ENCODE measurements at regions not wholly inside any gene's neighbourhood (a gene's known extent, or its start where the extent isn't known, plus 50 kb on each side); places are given as distances from the start of the nearest gene placed in this dataset.

DNA sequence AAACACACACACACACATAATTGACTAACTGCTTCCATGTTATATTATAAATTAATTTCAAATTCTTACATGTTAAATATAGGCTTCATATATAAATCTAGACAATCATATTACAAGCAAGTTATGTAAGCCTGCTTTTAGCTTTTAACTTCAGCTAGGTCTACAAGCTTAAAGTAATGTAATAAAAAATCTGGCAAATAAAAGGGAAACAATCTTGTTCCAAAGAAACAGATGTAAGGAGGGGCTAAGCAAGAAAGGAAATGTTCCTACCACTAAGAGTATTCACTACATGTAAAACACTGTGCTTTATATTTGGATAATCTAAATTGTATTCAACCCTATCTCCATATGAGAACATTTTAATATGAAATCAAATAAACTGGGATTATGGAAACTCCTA is 110.4 kb downstream of the SLC6A15 start:
- no peak for TF ChIP-seq TAF1 (IDR thresholded peaks at IDR 0.05; ENCODE audit: borderline replicate concordance, insufficient read depth, low read length)

DNA sequence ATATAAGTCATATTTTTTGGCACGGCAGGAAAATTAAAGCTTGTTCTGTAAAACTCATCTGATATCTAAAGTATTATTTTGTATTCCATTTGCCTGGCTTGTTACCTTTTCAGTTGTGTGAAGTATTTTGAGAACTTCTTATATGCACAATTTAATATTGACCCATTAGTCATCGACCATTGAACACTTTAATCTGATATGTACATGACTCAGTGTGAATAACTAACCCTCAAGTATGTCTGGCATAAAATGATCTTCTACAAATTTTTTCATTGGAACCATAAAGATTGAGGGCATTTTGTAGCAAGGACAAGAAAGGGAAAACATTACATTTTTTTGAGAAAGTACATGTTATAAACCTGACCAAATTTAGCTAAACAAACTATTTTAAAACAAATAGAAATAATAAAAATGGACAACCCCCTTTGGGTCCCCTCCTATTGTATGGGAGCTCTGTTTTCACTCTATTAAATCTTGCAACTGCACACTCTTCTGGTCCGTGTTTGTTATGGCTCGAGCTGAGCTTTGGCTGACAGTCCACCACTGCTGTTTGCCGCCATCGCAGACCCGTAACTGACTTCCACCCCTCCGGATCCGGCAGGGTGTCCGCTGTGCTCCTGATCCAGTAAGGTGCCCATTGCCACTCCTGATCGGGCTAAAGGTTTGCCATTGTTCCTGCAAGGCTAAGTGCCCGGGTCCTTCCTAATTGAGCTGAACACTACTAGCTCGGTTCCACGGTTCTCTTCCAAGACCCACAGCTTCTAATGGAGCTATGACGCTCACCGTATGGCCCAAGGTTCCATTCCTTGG is 118.8 kb downstream of the SLC6A15 start:
- TF ChIP-seq FOXP2 (optimal IDR thresholded peaks at IDR 0.05; ENCODE audit: borderline replicate concordance, extremely low read depth, extremely low read length, insufficient read depth) (no peak), SIN3A (IDR thresholded peaks at IDR 0.05; ENCODE audit: borderline replicate concordance, insufficient read depth, low read length) (no peak), TAF1 (IDR thresholded peaks at IDR 0.05; ENCODE audit: borderline replicate concordance, insufficient read depth, low read length) (no peak), POLR2AphosphoS5 (IDR thresholded peaks at IDR 0.05; ENCODE audit: low read depth, low read length) (no peak)
- TF ChIP-seq, protein P1, sequence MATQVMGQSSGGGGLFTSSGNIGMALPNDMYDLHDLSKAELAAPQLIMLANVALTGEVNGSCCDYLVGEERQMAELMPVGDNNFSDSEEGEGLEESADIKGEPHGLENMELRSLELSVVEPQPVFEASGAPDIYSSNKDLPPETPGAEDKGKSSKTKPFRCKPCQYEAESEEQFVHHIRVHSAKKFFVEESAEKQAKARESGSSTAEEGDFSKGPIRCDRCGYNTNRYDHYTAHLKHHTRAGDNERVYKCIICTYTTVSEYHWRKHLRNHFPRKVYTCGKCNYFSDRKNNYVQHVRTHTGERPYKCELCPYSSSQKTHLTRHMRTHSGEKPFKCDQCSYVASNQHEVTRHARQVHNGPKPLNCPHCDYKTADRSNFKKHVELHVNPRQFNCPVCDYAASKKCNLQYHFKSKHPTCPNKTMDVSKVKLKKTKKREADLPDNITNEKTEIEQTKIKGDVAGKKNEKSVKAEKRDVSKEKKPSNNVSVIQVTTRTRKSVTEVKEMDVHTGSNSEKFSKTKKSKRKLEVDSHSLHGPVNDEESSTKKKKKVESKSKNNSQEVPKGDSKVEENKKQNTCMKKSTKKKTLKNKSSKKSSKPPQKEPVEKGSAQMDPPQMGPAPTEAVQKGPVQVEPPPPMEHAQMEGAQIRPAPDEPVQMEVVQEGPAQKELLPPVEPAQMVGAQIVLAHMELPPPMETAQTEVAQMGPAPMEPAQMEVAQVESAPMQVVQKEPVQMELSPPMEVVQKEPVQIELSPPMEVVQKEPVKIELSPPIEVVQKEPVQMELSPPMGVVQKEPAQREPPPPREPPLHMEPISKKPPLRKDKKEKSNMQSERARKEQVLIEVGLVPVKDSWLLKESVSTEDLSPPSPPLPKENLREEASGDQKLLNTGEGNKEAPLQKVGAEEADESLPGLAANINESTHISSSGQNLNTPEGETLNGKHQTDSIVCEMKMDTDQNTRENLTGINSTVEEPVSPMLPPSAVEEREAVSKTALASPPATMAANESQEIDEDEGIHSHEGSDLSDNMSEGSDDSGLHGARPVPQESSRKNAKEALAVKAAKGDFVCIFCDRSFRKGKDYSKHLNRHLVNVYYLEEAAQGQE (IDR thresholded peaks at IDR 0.05; ENCODE audit: insufficient read depth in 1 of 2, low read depth in 2 of 2, low read length in 2 of 2): no peak

DNA sequence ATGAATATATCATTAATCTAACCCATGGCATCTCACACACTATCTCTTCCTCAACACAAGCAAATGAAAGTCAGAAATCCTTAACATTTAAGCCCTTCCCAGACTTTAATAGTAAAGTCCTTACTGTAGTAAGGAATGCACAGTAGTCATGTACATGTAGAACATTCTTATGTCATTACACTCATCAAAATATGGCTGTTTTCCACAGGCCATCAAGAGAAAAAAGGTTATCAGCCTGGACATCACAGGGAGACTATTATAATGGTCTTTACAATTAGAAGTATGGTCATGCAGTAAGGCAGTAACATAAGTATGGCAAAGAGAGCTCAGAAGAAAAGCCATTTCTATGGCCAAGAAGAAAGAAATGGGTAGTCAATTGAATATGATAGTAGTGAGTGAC is 121.2 kb downstream of the SLC6A15 start:
- TF ChIP-seq SIN3A (IDR thresholded peaks at IDR 0.05; ENCODE audit: borderline replicate concordance, insufficient read depth, low read length) (no peak), POLR2AphosphoS5 (IDR thresholded peaks at IDR 0.05; ENCODE audit: low read depth, low read length) (no peak), TAF1 (IDR thresholded peaks at IDR 0.05; ENCODE audit: borderline replicate concordance, insufficient read depth, low read length) (no peak), FOXP2 (optimal IDR thresholded peaks at IDR 0.05; ENCODE audit: borderline replicate concordance, extremely low read depth, extremely low read length, insufficient read depth) (no peak)
- TF ChIP-seq, protein P1 (IDR thresholded peaks at IDR 0.05; ENCODE audit: insufficient read depth in 1 of 2, low read depth in 2 of 2, low read length in 2 of 2): no peak

DNA sequence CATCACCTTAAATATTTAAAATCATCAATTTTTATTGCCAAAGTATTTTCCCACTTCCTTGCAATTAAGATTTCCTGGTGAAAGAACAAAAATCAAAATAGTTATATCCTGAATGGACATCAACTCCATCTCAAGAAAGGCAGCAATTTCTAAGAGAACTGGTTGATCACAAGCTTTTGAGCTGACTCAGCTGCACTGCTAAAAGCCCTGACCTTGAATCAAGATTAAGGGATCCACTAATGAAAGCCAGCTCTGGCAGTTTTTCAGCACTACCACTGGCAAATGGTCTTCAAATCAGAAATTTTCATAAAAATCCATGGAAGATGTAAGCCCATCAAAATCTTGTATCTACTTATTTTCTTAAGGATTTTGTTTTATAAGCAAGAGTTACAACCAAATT is 123.4 kb downstream of the SLC6A15 start:
- TF ChIP-seq, protein P1 (IDR thresholded peaks at IDR 0.05; ENCODE audit: insufficient read depth in 1 of 2, low read depth in 2 of 2, low read length in 2 of 2): no peak
- TF ChIP-seq POLR2AphosphoS5 (IDR thresholded peaks at IDR 0.05; ENCODE audit: low read depth, low read length): no peak
- TF ChIP-seq SIN3A (IDR thresholded peaks at IDR 0.05; ENCODE audit: borderline replicate concordance, insufficient read depth, low read length): no peak
- TF ChIP-seq TAF1 (IDR thresholded peaks at IDR 0.05; ENCODE audit: borderline replicate concordance, insufficient read depth, low read length): no peak
- no peak for TF ChIP-seq FOXP2 (optimal IDR thresholded peaks at IDR 0.05; ENCODE audit: borderline replicate concordance, extremely low read depth, extremely low read length, insufficient read depth)

DNA sequence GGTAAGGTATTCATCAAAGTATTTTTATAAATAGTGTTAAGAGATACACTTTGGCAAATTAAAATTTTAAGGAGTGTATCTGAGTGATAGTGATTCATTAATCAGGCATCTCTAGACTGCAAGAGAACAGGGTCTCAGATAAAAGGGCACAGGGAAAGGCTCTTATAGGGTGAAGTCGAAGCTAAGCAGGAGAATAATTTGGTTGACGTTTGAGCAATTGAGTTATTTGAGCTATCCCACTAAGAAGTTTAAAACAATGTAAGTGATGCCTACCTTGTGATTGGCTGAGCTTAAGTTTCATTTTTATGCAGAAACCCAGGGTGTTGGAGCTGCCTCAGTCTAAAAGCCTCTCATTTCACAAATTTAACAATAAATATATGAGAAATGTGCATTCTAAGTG is 125.3 kb downstream of the SLC6A15 start:
- TF ChIP-seq POLR2AphosphoS5 (IDR thresholded peaks at IDR 0.05; ENCODE audit: low read depth, low read length) (no peak), FOXP2 (optimal IDR thresholded peaks at IDR 0.05; ENCODE audit: borderline replicate concordance, extremely low read depth, extremely low read length, insufficient read depth) (no peak), SIN3A (IDR thresholded peaks at IDR 0.05; ENCODE audit: borderline replicate concordance, insufficient read depth, low read length) (no peak), TAF1 (IDR thresholded peaks at IDR 0.05; ENCODE audit: borderline replicate concordance, insufficient read depth, low read length) (no peak)
- TF ChIP-seq, protein P1 (IDR thresholded peaks at IDR 0.05; ENCODE audit: insufficient read depth in 1 of 2, low read depth in 2 of 2, low read length in 2 of 2): no peak

Data from PFSK-1 (cell line).